GM20000 (cell line): ENCODE measurements at regions not wholly inside any gene's neighbourhood (a gene's known extent, or its start where the extent isn't known, plus 50 kb on each side); places are given as distances from the start of the nearest gene placed in this dataset.
"Not testable (repeated sequence)": the region's sequence is repeated elsewhere in the genome, so short reads cannot be mapped to it uniquely, and the experiment has no call there.

Source experiments
- DNase-seq: peaks from one replicate; pipeline ENCODE4 v3.0.0; 2012; ENCODE audit warnings: low spot score
- TF ChIP-seq, protein P1 (sequence below): IDR thresholded peaks from 2 replicates; pipeline ENCODE4 v1.5.1; 2012; ENCODE audit warnings: mild to moderate bottlenecking, control low read depth; ENCODE audit errors: extremely low read depth, missing control alignments

DNA sequence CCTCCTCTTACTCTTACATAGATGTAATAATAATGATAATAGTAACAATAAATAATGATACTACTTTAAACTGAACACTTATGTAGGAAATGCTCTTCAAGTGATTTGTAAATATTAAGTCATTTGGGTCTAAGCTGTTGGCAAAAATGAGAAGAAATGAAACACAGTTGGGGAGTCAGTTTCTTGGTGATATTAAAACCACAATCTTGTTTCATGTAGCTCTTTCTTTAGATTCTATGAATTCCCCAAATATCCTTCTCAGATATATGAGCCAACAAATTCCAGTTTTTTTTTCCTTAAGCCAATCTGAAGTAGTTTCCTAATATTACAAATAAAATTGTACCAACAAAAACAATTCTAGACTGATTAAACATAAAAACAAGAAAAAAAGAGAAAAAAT is 1115.6 kb upstream of the CNTN5 start:
- no peak for DNase-seq
- TF ChIP-seq, protein P1, sequence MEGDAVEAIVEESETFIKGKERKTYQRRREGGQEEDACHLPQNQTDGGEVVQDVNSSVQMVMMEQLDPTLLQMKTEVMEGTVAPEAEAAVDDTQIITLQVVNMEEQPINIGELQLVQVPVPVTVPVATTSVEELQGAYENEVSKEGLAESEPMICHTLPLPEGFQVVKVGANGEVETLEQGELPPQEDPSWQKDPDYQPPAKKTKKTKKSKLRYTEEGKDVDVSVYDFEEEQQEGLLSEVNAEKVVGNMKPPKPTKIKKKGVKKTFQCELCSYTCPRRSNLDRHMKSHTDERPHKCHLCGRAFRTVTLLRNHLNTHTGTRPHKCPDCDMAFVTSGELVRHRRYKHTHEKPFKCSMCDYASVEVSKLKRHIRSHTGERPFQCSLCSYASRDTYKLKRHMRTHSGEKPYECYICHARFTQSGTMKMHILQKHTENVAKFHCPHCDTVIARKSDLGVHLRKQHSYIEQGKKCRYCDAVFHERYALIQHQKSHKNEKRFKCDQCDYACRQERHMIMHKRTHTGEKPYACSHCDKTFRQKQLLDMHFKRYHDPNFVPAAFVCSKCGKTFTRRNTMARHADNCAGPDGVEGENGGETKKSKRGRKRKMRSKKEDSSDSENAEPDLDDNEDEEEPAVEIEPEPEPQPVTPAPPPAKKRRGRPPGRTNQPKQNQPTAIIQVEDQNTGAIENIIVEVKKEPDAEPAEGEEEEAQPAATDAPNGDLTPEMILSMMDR, result no peak

DNA sequence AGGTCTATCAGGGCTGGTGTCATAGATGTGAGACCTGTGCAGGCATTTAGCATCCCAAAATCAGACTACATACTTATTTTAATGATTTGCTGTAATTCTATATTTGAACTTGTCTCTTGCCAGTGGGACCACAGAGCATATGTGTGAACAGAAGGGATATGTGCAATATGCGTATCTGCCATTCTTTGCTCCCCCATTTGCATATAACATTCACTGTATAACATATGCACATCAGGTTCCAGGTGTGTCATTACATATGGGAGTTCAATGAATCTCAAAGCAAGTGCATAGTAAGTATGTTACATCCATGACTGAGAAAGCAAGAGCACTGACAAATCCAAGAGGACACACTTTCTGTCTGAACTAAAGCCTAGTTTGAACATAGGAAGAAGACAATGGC is 1115.1 kb upstream of the CNTN5 start:
- DNase-seq, result no peak
- TF ChIP-seq, protein P1, result no peak

DNA sequence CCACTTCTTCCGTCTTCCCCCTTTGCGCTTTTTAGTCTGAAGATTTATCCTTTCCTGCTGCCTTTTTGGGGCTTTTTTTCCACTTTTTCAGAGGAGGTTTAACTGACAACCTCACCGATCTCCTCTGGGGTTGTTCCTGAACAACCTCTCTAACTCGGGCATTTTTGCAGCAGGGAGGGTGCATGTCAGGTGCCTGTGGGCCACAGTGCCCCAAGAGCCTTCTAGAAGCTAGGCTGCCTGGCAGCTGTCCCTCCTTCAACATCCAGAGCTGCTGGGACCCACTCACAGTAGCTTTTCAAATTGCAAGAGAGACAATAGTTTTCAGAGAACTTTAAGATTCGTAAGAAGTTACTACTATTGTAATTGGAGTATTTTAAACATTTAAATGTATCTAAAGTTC is 1112.4 kb upstream of the CNTN5 start:
- TF ChIP-seq, protein P1, result no peak
- no peak for DNase-seq

DNA sequence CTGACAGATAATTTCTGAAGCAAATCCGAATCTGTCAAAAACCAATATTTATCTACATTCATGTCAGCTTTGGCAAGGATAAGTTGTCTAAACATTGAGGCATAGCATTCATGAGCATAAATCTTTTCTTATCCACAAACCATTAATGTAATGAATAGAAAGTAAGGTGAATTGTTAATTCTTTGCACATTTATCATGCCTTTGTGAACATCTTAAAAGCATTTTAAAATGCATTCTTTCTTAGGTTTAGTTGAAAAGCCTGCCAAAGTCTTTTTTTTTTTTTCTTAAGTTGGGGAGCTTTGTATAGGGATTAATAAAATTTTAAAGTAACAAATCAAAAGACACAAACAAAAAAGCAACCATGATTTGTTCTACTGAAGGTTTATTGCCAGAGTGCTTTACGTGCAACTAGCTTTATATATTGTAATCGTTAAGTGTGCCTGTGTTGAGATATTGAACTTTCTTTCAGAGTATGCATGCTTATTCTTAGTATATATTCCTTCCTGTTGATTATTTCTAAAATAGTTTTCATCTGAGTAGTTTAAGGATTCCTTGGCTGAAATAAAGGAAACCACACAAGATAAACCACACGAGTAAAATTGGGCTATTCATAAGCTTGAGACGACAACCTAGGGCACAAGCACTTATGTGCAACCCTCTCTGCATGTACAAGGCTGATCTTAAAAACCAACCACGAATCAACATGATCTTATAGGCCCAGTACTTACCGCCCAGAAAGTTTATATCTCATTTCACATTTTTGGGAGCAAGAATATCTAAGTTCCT is 1110.9 kb upstream of the CNTN5 start:
- TF ChIP-seq, protein P1, result no peak
- no peak for DNase-seq

DNA sequence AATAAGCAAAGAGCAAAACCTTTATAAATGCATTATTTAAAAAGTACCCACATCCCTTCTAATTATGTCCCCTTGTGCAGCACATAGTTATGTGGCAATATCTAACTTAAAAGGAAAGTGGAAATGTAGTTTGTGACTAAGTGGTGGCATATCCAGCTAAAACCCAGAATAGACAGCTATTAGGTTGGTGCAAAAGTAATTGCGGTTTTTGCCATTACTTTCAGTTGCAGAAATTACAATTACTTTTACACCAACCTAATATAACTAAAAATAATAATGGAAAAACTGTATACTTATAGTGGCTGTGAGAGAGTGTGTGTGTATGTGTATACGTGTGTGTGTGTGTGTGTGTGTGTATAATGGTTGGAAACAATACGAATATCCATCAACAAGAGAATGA is 1108.1 kb upstream of the CNTN5 start:
- DNase-seq, result no peak
- TF ChIP-seq, protein P1, result no peak

DNA sequence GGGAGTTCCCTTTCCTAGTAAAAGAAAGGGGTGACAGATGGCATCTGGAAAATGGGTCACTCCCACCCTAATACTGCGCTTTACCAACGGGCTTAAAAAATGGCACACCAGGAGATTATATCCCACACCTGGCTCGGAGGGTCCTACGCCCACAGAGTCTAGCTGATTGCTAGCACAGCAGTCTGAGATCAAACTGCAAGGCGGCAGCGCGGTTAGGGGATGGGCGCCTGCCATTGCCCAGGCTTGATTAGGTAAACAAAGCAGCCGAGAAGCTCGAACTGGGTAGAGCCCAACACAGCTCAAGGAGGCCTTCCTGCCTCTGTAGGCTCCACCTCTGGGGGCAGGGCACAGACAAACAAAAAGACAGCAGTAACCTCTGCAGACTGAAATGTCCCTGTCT is 1097.8 kb upstream of the CNTN5 start:
- not testable (repeated sequence) for DNase-seq

DNA sequence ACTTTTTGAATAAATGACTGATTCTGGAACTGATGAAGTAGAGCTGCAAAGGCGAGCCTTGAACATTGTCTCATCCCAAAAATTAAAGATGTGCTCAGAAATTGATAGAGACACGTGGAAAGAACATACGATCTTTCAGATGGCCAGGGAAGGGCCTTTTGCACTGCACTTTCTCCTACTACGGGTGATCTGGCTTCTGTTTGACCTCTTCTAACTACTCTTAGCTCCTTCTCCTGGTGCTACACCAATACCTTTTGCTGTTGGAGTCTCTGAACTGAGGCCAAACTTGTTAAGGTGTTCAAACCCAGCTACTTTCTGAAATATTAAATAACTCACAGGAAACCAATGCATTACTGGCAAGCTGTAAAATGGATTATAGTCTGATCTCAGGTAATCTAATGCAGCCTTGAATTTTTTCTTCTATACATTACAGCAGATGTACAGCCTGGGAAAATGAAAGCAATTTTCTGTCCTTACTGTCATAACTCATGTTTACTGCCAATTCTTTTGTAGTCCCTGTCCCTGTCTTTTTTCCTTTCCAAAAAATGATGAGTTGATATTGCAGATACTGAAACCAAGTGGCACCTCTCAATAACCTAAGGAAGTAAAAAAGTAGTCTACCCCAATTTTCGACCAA is 1086.1 kb upstream of the CNTN5 start:
- TF ChIP-seq, protein P1, result no peak
- DNase-seq, result no peak

DNA sequence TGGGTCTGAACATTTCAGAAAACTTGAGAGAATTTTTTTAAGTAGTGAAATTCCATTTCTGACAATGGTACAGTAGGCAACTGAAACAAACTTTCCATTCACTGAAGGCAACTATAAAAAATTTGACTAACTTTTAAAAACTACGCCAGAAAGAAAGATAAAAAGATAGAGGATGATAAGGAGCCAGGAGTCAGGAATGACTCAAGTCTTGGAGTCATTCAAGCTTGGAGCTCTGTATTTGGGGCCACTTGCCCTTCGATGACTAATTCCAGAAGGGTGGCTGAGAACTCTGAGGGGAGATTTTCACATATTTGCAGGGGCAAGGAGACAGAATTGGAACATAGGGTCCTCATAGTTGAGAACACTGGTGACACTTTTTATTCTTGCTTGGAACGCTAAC is 1083.2 kb upstream of the CNTN5 start:
- DNase-seq, result no peak
- TF ChIP-seq, protein P1, result no peak
